DOHH2 (cell line): ENCODE measurements at regions not wholly inside any gene's neighbourhood (a gene's known extent, or its start where the extent isn't known, plus 50 kb on each side); places are given as distances from the start of the nearest gene placed in this dataset.

Source experiments
- H3F3A ChIP-seq: fragments of 200-600 bp; sonication (generic), shearing (Covaris generic); 2 replicates; pipeline ENCODE4 v1.6.0; 2016; ENCODE audit warnings: antibody characterized with exemption, mild to moderate bottlenecking; ENCODE audit not compliant: control insufficient read depth, insufficient read depth
- H3K27ac ChIP-seq: fragments of 200-600 bp; sonication (generic); 2 replicates; pipeline ENCODE4 v1.5.1; 2014; ENCODE audit warnings: low read depth, mild to moderate bottlenecking, low read length, moderate library complexity
- H3K27me3 ChIP-seq: fragments of 200-600 bp; sonication (generic); 2 replicates; pipeline ENCODE4 v1.6.1; 2014; ENCODE audit warnings: mild to moderate bottlenecking, low read length, mixed read lengths; ENCODE audit not compliant: control insufficient read depth
- H3K36me3 ChIP-seq: fragments of 200-600 bp; sonication (generic); 2 replicates; pipeline ENCODE4 v1.6.1; 2014; ENCODE audit warnings: mild to moderate bottlenecking, low read length, moderate library complexity, mixed read lengths; ENCODE audit not compliant: control insufficient read depth
- H3K4me1 ChIP-seq: fragments of 200-600 bp; sonication (generic); 2 replicates; pipeline ENCODE4 v1.6.1; 2014; ENCODE audit warnings: mild to moderate bottlenecking, low read length, mixed read lengths; ENCODE audit not compliant: control insufficient read depth
- H3K4me2 ChIP-seq: fragments of 200-600 bp; sonication (generic); 2 replicates; pipeline ENCODE4 v1.6.0; 2014; ENCODE audit warnings: mild to moderate bottlenecking, low read length, moderate library complexity
- H3K4me3 ChIP-seq: fragments of 200-600 bp; sonication (generic); 2 replicates; pipeline ENCODE4 v1.5.1; 2014; ENCODE audit warnings: mild to moderate bottlenecking, low read length, mixed read lengths
- H3K79me2 ChIP-seq: fragments of 200-600 bp; sonication (generic); 2 replicates; pipeline ENCODE4 v1.6.1; 2014; ENCODE audit warnings: mild to moderate bottlenecking, low read length, mixed read lengths; ENCODE audit not compliant: control insufficient read depth
- H3K9me2 ChIP-seq: fragments of 200-600 bp; sonication (generic); replicated peaks from 2 replicates; pipeline ENCODE4 v1.6.1; 2014; ENCODE audit warnings: mild to moderate bottlenecking, low read length, mixed read lengths; ENCODE audit not compliant: control insufficient read depth
- H3K9me3 ChIP-seq: fragments of 200-600 bp; sonication (generic); 2 replicates; pipeline ENCODE4 v1.6.1; 2014; ENCODE audit warnings: antibody characterized with exemption, low read length, mixed read lengths; ENCODE audit not compliant: control insufficient read depth, insufficient read depth
- H4K20me1 ChIP-seq: fragments of 200-600 bp; sonication (generic); 2 replicates; pipeline ENCODE4 v1.6.0; 2014; ENCODE audit warnings: low read depth, mild to moderate bottlenecking, antibody characterized with exemption, low read length, moderate library complexity; ENCODE audit not compliant: control insufficient read depth, insufficient read depth
- EZH2phosphoT487 ChIP-seq: fragments of 200-600 bp; sonication (generic); IDR thresholded peaks from 2 replicates; pipeline ENCODE4 v1.6.1; 2017; ENCODE audit warnings: borderline replicate concordance, mild to moderate bottlenecking, antibody characterized with exemption, low read length, moderate library complexity, mixed read lengths
- TF ChIP-seq, protein P1 (sequence below): fragments of 200-600 bp; sonication (generic); IDR thresholded peaks from one replicate; pipeline ENCODE4 v1.5.1; 2014; ENCODE audit warnings: antibody characterized with exemption, mild to moderate bottlenecking, low read depth, low read length; ENCODE audit not compliant: poor library complexity, severe bottlenecking

DNA sequence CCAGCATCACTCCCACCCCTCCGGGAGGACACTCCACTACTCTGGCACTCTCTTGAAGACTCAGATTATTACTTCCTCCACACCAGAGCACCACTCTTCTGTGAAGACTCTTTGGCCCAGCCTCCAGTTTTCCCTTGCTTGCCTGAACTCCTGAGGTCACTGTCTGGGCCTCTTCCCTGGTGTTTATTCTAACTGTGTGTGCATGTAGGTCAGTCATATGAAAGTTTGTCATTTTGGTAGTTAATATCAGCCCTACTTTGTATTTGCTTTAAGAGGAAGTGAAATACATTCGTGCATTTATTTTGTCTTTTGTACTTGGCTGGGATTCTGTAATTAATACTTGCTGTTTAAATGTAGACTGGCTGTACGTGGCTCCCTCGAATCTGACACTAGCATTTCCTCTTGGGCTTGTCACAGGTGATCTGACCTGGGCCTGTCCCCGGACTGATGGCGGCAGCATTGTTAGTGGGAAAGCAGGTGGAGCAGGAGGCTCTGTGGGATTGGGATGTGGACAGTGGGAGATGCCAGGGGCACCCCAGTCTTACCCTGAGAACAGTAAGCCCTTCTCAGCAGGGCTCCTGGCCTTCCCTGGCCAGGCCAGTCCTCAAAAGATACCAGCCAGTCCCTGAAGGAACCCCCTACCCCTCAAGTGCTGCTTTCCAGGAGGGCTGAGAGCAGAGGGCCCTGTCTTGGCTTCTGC is 350.5 kb downstream of the CDC5L start:
- Histone ChIP-seq H3K27ac (no peak overlapping the region), H3K4me1 (no peaks in the 10 kb centered on the region), H3K9me3 (no peaks in the 10 kb centered on the region), H4K20me1 (no peaks in the 10 kb centered on the region), H3F3A (no peaks in the 10 kb centered on the region), H3K79me2 (no peaks in the 10 kb centered on the region), H3K4me3 (no peak overlapping the region), H3K36me3 (no peaks in the 10 kb centered on the region), H3K9me2 (no peaks in the 10 kb centered on the region), H3K27me3 (no peaks in the 10 kb centered on the region), H3K4me2 (no peak overlapping the region)
- TF ChIP-seq, protein P1, sequence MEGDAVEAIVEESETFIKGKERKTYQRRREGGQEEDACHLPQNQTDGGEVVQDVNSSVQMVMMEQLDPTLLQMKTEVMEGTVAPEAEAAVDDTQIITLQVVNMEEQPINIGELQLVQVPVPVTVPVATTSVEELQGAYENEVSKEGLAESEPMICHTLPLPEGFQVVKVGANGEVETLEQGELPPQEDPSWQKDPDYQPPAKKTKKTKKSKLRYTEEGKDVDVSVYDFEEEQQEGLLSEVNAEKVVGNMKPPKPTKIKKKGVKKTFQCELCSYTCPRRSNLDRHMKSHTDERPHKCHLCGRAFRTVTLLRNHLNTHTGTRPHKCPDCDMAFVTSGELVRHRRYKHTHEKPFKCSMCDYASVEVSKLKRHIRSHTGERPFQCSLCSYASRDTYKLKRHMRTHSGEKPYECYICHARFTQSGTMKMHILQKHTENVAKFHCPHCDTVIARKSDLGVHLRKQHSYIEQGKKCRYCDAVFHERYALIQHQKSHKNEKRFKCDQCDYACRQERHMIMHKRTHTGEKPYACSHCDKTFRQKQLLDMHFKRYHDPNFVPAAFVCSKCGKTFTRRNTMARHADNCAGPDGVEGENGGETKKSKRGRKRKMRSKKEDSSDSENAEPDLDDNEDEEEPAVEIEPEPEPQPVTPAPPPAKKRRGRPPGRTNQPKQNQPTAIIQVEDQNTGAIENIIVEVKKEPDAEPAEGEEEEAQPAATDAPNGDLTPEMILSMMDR = no peak
- TF ChIP-seq EZH2phosphoT487 = no peak

DNA sequence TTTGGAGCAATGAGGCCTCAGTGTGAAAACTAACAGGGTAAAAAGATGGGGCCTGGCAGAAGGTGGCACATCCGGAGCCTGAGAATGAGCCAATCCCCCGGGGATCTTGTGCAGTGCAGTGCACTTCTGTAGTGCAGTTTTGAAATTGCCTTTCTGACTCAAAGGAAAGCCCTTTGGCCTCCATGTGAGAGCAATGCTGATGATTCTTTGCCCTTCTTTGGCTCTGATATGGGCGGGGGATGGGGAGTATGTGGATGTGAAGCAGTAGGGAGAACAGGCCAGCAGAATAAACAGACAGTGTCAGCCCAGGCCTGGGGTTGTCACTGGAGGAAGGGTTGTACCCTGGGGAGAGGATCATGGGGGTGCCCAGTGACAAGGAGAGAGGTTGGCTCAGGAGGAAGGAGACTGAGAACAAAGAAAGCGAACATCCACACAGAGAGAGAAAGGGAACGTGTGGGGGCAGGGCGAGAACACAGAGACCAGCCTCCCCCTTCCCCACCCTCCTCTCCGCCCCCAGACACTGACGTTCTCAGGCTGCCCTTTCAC is 351.2 kb downstream of the CDC5L start:
- no peaks in the 10 kb centered on the region for H3K9me2 ChIP-seq
- no peaks in the 10 kb centered on the region for H3K79me2 ChIP-seq
- H3K36me3 ChIP-seq = no peaks in the 10 kb centered on the region
- H3K4me1 ChIP-seq = no peaks in the 10 kb centered on the region
- H3F3A ChIP-seq = no peaks in the 10 kb centered on the region
- no peaks in the 10 kb centered on the region for H3K27me3 ChIP-seq
- no peaks in the 10 kb centered on the region for H4K20me1 ChIP-seq
- H3K27ac ChIP-seq = no peak overlapping the region
- no peak overlapping the region for H3K4me2 ChIP-seq
- H3K4me3 ChIP-seq = no peak overlapping the region
- no peak for TF ChIP-seq EZH2phosphoT487
- TF ChIP-seq, protein P1 = no peak
- H3K9me3 ChIP-seq = no peaks in the 10 kb centered on the region

DNA sequence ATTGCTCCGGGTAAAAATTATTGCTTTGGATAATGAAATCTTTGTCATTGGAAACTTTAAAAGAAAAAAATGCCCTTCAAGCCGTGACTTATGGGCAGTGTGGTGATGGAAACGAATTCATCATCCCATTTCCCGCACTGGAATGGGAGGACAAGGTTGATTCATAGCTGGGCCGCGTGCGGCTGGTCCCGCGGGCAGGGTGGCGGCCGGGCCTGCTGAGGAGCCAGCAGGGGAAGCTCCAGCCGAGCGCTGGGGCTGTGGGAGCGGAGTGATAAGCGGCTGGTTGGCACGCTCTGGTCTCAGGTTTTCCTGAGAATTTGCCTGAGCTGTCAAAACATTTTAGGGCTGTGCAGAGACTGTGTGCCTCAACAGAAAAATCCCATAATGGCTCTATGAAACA is 351.7 kb downstream of the CDC5L start:
- Histone ChIP-seq H4K20me1 (no peaks in the 10 kb centered on the region), H3K4me2 (no peak overlapping the region), H3K36me3 (no peaks in the 10 kb centered on the region), H3K27ac (no peak overlapping the region), H3F3A (no peaks in the 10 kb centered on the region), H3K4me3 (no peak overlapping the region), H3K9me3 (no peaks in the 10 kb centered on the region), H3K79me2 (no peaks in the 10 kb centered on the region), H3K9me2 (no peaks in the 10 kb centered on the region), H3K4me1 (no peaks in the 10 kb centered on the region), H3K27me3 (no peaks in the 10 kb centered on the region)
- TF ChIP-seq EZH2phosphoT487 = no peak
- TF ChIP-seq, protein P1 = no peak
